Activated CD8-positive, alpha-beta memory T cell treated with anti-CD3 and anti-CD28 coated beads, Interleukin-2, amount 50 U/mL, for 4 hours (primary cell): ENCODE measurements at regions not wholly inside any gene's neighbourhood (a gene's known extent, or its start where the extent isn't known, plus 50 kb on each side); places are given as distances from the start of the nearest gene placed in this dataset.
"Not testable (repeated sequence)": the region's sequence is repeated elsewhere in the genome, so short reads cannot be mapped to it uniquely, and the experiment has no call there.

Experiments used
- DNase-seq: peaks from one replicate; pipeline ENCODE4 v3.0.0-alpha.2; 2020

GRCh38 chr2:235105821-235106359 lies 154.1 kb downstream of the SH3BP4 start:
- no peak for DNase-seq

- DNase-seq = no peak
Measured at GRCh38 chr2:235106874-235107639, 155.2 kb downstream of the SH3BP4 start.

GRCh38 chr2:235107640-235107951 lies 155.8 kb downstream of the SH3BP4 start:
- DNase-seq = no peak

GRCh38 chr2:235109561-235109960 lies 157.7 kb downstream of the SH3BP4 start:
- not testable (repeated sequence) for DNase-seq

GRCh38 chr2:235112365-235112764 lies 160.5 kb downstream of the SH3BP4 start:
- DNase-seq = no peak

GRCh38 chr2:235113854-235114253 lies 162.0 kb downstream of the SH3BP4 start:
- no peak for DNase-seq

GRCh38 chr2:235114286-235114685 lies 162.5 kb downstream of the SH3BP4 start:
- no peak for DNase-seq

GRCh38 chr2:235115521-235115920 lies 163.7 kb downstream of the SH3BP4 start:
- DNase-seq = no peak

GRCh38 chr2:235116885-235117492 lies 165.2 kb downstream of the SH3BP4 start:
- no peak for DNase-seq

GRCh38 chr2:235126768-235127167 lies 175.0 kb downstream of the SH3BP4 start:
- no peak for DNase-seq

- DNase-seq = no peak
Measured at GRCh38 chr2:235127931-235128330, 176.1 kb downstream of the SH3BP4 start.

- DNase-seq = no peak
Measured at GRCh38 chr2:235129850-235130249, 178.0 kb downstream of the SH3BP4 start.

- DNase-seq = no peak
Measured at GRCh38 chr2:235131334-235132305, 179.8 kb downstream of the SH3BP4 start.

- DNase-seq = no peak
Measured at GRCh38 chr2:235132651-235133050, 180.8 kb downstream of the SH3BP4 start.

- no peak for DNase-seq
Measured at GRCh38 chr2:235133837-235134236, 182.0 kb downstream of the SH3BP4 start.

GRCh38 chr2:235134420-235134819 lies 182.6 kb downstream of the SH3BP4 start:
- DNase-seq = no peak

GRCh38 chr2:235135195-235135965 lies 183.6 kb downstream of the SH3BP4 start:
- no peak for DNase-seq

- peak; percentile 39 for DNase-seq
Measured at GRCh38 chr2:235135990-235136561, 184.3 kb downstream of the SH3BP4 start.

- DNase-seq = no peak
Measured at GRCh38 chr2:235138339-235138738, 186.5 kb downstream of the SH3BP4 start.

- DNase-seq = no peak
Measured at GRCh38 chr2:235139956-235140800, 188.4 kb downstream of the SH3BP4 start.

- no peak for DNase-seq
Measured at GRCh38 chr2:235140801-235141081, 188.9 kb downstream of the SH3BP4 start.
